Left colon (tissue), 2 donors: ENCODE measurements at regions not wholly inside any gene's neighbourhood (a gene's known extent, or its start where the extent isn't known, plus 50 kb on each side); places are given as distances from the start of the nearest gene placed in this dataset.
"Not testable (repeated sequence)": the region's sequence is repeated elsewhere in the genome, so short reads cannot be mapped to it uniquely, and the experiment has no call there.

ENCODE experiments used
- ATAC-seq: fragments of 200-7000 bp; cut with Tn5 transposase; one replicate; pipeline ENCODE4 v1.9.1; 2020; ENCODE audit warnings: mild to moderate bottlenecking, moderate library complexity
- DNase-seq, 2 donors: peaks; one replicate each; pipeline ENCODE4 v3.0.0-alpha.2; 2020
- intact Hi-C, 2 donors: fragments of 100-400 bp; cut with DNase I in 1 of 2; cut with micrococcal nuclease in 1 of 2; formaldehyde crosslinking; loops; one replicate each; pipeline versions ENCODE4 v1.11.2 to v1.14.0; 2022; cut with DNase I, micrococcal nuclease
- donor health status: DM: no; HTN: no; CAD: no.
- donor health status: DM: yes; HTN: yes; CAD: no.

GRCh38 chr5:165030971-165031370 lies 1525.6 kb downstream of the MAT2B start:
- intact Hi-C loops = no loop called here
- ATAC-seq = no peak

GRCh38 chr5:165031371-165031770 lies 1526.0 kb downstream of the MAT2B start:
- DNase-seq (no peak), ATAC-seq (no peak)
- intact Hi-C loops = no loop called here

More at GRCh38 chr5:165030971-165031370, 1525.6 kb downstream of the MAT2B start:
- no peak for DNase-seq

- intact Hi-C loops = no loop called here
- ATAC-seq = no peak
These were observed 1530.1 kb downstream of the MAT2B start for GRCh38 chr5:165035520-165035919.

GRCh38 chr5:165039748-165040147 lies 1534.3 kb downstream of the MAT2B start:
- ATAC-seq (no peak), DNase-seq (no peak)
- intact Hi-C loops = no loop called here

More at GRCh38 chr5:165035520-165035919, 1530.1 kb downstream of the MAT2B start:
- DNase-seq = no peak

GRCh38 chr5:165045941-165046340 lies 1540.5 kb downstream of the MAT2B start:
- DNase-seq, ATAC-seq, intact Hi-C loops: not testable (repeated sequence)

- DNase-seq = no peak
- ATAC-seq = no peak
- intact Hi-C loops = loop anchor here in 1 of 2 donors (10.0 kb wide), 1 partner anchor 481 kb away; no protein-coding TSS in a partner anchor
These were observed 1550.1 kb downstream of the MAT2B start for GRCh38 chr5:165055476-165055875.

GRCh38 chr5:165057145-165057544 lies 1551.7 kb downstream of the MAT2B start:
- DNase-seq (no peak), ATAC-seq (no peak)
- intact Hi-C loops = loop anchor here in 1 of 2 donors (10.0 kb wide), 1 partner anchor 482 kb away; no protein-coding TSS in a partner anchor

GRCh38 chr5:165066751-165067385 lies 1561.4 kb downstream of the MAT2B start:
- intact Hi-C loops = no loop called here
- ATAC-seq (no peak), DNase-seq (no peak)

- no peak for ATAC-seq
- DNase-seq = no peak
- intact Hi-C loops = no loop called here
These were observed 1571.3 kb downstream of the MAT2B start for GRCh38 chr5:165076686-165077085.

GRCh38 chr5:165079389-165079788 lies 1574.0 kb downstream of the MAT2B start:
- ATAC-seq = no peak
- intact Hi-C loops = no loop called here

GRCh38 chr5:165083394-165083793 lies 1578.0 kb downstream of the MAT2B start:
- ATAC-seq = no peak
- intact Hi-C loops = no loop called here
- DNase-seq = no peak

More at GRCh38 chr5:165079389-165079788, 1574.0 kb downstream of the MAT2B start:
- DNase-seq = no peak

- no peak for ATAC-seq
- intact Hi-C loops = no loop called here
- no peak for DNase-seq
These were observed 1581.0 kb downstream of the MAT2B start for GRCh38 chr5:165086465-165086864.

GRCh38 chr5:165094782-165095181 lies 1589.4 kb downstream of the MAT2B start:
- intact Hi-C loops = no loop called here
- no peak for DNase-seq
- no peak for ATAC-seq

GRCh38 chr5:165101709-165102108 lies 1596.3 kb downstream of the MAT2B start:
- DNase-seq (no peak), ATAC-seq (no peak)
- intact Hi-C loops = no loop called here

- no peak for DNase-seq
- ATAC-seq = no peak
- intact Hi-C loops = no loop called here
These were observed 1599.2 kb downstream of the MAT2B start for GRCh38 chr5:165104611-165105010.

GRCh38 chr5:165108809-165109208 lies 1603.4 kb downstream of the MAT2B start:
- DNase-seq = no peak
- intact Hi-C loops = no loop called here
- no peak for ATAC-seq

GRCh38 chr5:165119175-165119574 lies 1613.8 kb downstream of the MAT2B start:
- intact Hi-C loops = no loop called here
- ATAC-seq = no peak

GRCh38 chr5:165126598-165126997 lies 1621.2 kb downstream of the MAT2B start:
- intact Hi-C loops = no loop called here
- no peak for ATAC-seq
- no peak for DNase-seq

More at GRCh38 chr5:165119175-165119574, 1613.8 kb downstream of the MAT2B start:
- no peak for DNase-seq

GRCh38 chr5:165127941-165128340 lies 1622.5 kb downstream of the MAT2B start:
- ATAC-seq = no peak
- intact Hi-C loops = no loop called here
- DNase-seq = no peak

GRCh38 chr5:165130656-165131055 lies 1625.2 kb downstream of the MAT2B start:
- DNase-seq (no peak), ATAC-seq (no peak)
- intact Hi-C loops = no loop called here

- ATAC-seq (no peak), DNase-seq (no peak)
- intact Hi-C loops = no loop called here
These were observed 1628.7 kb downstream of the MAT2B start for GRCh38 chr5:165134155-165134554.
